ENCODE measurements at regions not wholly inside any gene's neighbourhood (a gene's known extent, or its start where the extent isn't known, plus 50 kb on each side); places are given as distances from the start of the nearest gene placed in this dataset.

- ATAC-seq (ENCODE audit: insufficient number of reproducible peaks, low FRiP score, low read depth) (no peak), DNase-seq (ENCODE audit: low spot score) (no peak)
- no peaks in the 10 kb centered on the region for H3K36me3 ChIP-seq
- no peak overlapping the region for H3K27ac ChIP-seq
- no peaks in the 10 kb centered on the region for H3K27me3 ChIP-seq (replicated peaks; ENCODE audit: insufficient read depth)
- H3K4me3 ChIP-seq: no peak overlapping the region
- peaks cover 0 to 4% of the 10 kb centered on the region in 2 donors for H3K4me1 ChIP-seq (ENCODE audit: control insufficient read depth in 1 of 2, low read depth in 2 of 2)
- H3K9me3 ChIP-seq: no peaks in the 10 kb centered on the region
- no peak for TF ChIP-seq CTCF (IDR thresholded peaks at IDR 0.05)
These were observed 175.2 kb upstream of the IVNS1ABP start for GRCh38 chr1:185492089-185492825.

GRCh38 chr1:185491604-185492003 is 174.6 kb upstream of the IVNS1ABP start:
- TF ChIP-seq CTCF (IDR thresholded peaks at IDR 0.05): no peak
- ATAC-seq (ENCODE audit: insufficient number of reproducible peaks, low FRiP score, low read depth) (no peak), DNase-seq (ENCODE audit: low spot score) (no peak)
- no peaks in the 10 kb centered on the region for H3K9me3 ChIP-seq
- no peaks in the 10 kb centered on the region for H3K27me3 ChIP-seq (replicated peaks; ENCODE audit: insufficient read depth)
- no peak overlapping the region for H3K4me3 ChIP-seq
- no peak overlapping the region for H3K27ac ChIP-seq
- peaks cover 0 to 4% of the 10 kb centered on the region in 2 donors for H3K4me1 ChIP-seq (ENCODE audit: control insufficient read depth in 1 of 2, low read depth in 2 of 2)
- no peaks in the 10 kb centered on the region for H3K36me3 ChIP-seq

GRCh38 chr1:185490924-185491323 is 173.9 kb upstream of the IVNS1ABP start:
- TF ChIP-seq CTCF (IDR thresholded peaks at IDR 0.05): no peak
- H3K36me3 ChIP-seq: no peaks in the 10 kb centered on the region
- H3K27me3 ChIP-seq (replicated peaks; ENCODE audit: insufficient read depth): no peaks in the 10 kb centered on the region
- ATAC-seq (ENCODE audit: insufficient number of reproducible peaks, low FRiP score, low read depth): no peak
- H3K4me3 ChIP-seq: no peak overlapping the region
- peaks cover 0 to 4% of the 10 kb centered on the region in 2 donors for H3K4me1 ChIP-seq (ENCODE audit: control insufficient read depth in 1 of 2, low read depth in 2 of 2)
- H3K27ac ChIP-seq: no peak overlapping the region
- no peak for DNase-seq (ENCODE audit: low spot score)
- H3K9me3 ChIP-seq: no peaks in the 10 kb centered on the region

GRCh38 chr1:185489406-185489805 is 172.4 kb upstream of the IVNS1ABP start:
- H3K4me3 ChIP-seq: no peak overlapping the region
- no peak for TF ChIP-seq CTCF (IDR thresholded peaks at IDR 0.05)
- H3K9me3 ChIP-seq: no peaks in the 10 kb centered on the region
- peaks cover 0 to 4% of the 10 kb centered on the region in 2 donors for H3K4me1 ChIP-seq (ENCODE audit: control insufficient read depth in 1 of 2, low read depth in 2 of 2)
- H3K27me3 ChIP-seq (replicated peaks; ENCODE audit: insufficient read depth): no peaks in the 10 kb centered on the region
- H3K36me3 ChIP-seq: no peaks in the 10 kb centered on the region
- ATAC-seq (ENCODE audit: insufficient number of reproducible peaks, low FRiP score, low read depth): no peak
- H3K27ac ChIP-seq: no peak overlapping the region
- no peak for DNase-seq (ENCODE audit: low spot score)

- Histone ChIP-seq H3K36me3 (no peaks in the 10 kb centered on the region), H3K4me3 (no peak overlapping the region), H3K9me3 (no peaks in the 10 kb centered on the region), H3K27me3 (replicated peaks; ENCODE audit: insufficient read depth) (no peaks in the 10 kb centered on the region), H3K27ac (no peak overlapping the region), H3K4me1 (ENCODE audit: control insufficient read depth in 1 of 2, low read depth in 2 of 2) (peaks cover 0 to 4% of the 10 kb centered on the region in 2 donors)
- DNase-seq (ENCODE audit: low spot score) (no peak), ATAC-seq (ENCODE audit: insufficient number of reproducible peaks, low FRiP score, low read depth) (no peak)
- TF ChIP-seq CTCF (IDR thresholded peaks at IDR 0.05): no peak
These were observed 171.8 kb upstream of the IVNS1ABP start for GRCh38 chr1:185488808-185489207.

Data from thoracic aorta (tissue), 2 donors.